Osteocyte (in vitro differentiated cells): ENCODE measurements at regions not wholly inside any gene's neighbourhood (a gene's known extent, or its start where the extent isn't known, plus 50 kb on each side); places are given as distances from the start of the nearest gene placed in this dataset.

Experiments
- DNase-seq: peaks from one replicate; pipeline ENCODE4 v3.0.0; 2021; ENCODE audit warnings: mixed read lengths; ENCODE audit not compliant: unreplicated experiment; ENCODE audit errors: extremely low spot score
- H3K27ac Mint-ChIP-seq: one replicate; pipeline ENCODE4 v1.8.0; 2021; ENCODE audit warnings: mild to moderate bottlenecking, mixed read lengths; ENCODE audit not compliant: unreplicated experiment
- H3K27me3 Mint-ChIP-seq: one replicate; pipeline ENCODE4 v1.8.0; 2021; ENCODE audit warnings: mixed read lengths; ENCODE audit not compliant: unreplicated experiment
- H3K36me3 Mint-ChIP-seq: one replicate; pipeline ENCODE4 v1.8.0; 2021; ENCODE audit warnings: mixed read lengths; ENCODE audit not compliant: unreplicated experiment
- H3K4me1 Mint-ChIP-seq: one replicate; pipeline ENCODE4 v1.8.0; 2021; ENCODE audit warnings: mixed read lengths; ENCODE audit not compliant: unreplicated experiment
- H3K4me3 Mint-ChIP-seq: one replicate; pipeline ENCODE4 v1.8.0; 2021; ENCODE audit warnings: mild to moderate bottlenecking, moderate library complexity, mixed read lengths; ENCODE audit not compliant: unreplicated experiment
- H3K9me3 Mint-ChIP-seq: one replicate; pipeline ENCODE4 v1.8.0; 2021; ENCODE audit warnings: mixed read lengths; ENCODE audit not compliant: unreplicated experiment
- CTCF ChIP-seq: fragments of 200-600 bp; sonication (generic); IDR thresholded peaks from 2 replicates; pipeline ENCODE4 v1.5.0; 2021; ENCODE audit warnings: antibody characterized with exemption, mild to moderate bottlenecking, moderate library complexity

GRCh38 chr2:22991844-22992243, 393.1 kb upstream of the KLHL29 start:
- Mint-ChIP-seq H3K27ac (no peak overlapping the region), H3K9me3 (no peaks in the 10 kb centered on the region), H3K36me3 (no peaks in the 10 kb centered on the region), H3K4me3 (no peak overlapping the region), H3K27me3 (no peaks in the 10 kb centered on the region), H3K4me1 (no peaks in the 10 kb centered on the region)
- TF ChIP-seq CTCF = no peak
- no peak for DNase-seq

- H3K27me3 Mint-ChIP-seq = no peaks in the 10 kb centered on the region
- DNase-seq = no peak
- H3K4me3 Mint-ChIP-seq = no peak overlapping the region
- H3K4me1 Mint-ChIP-seq = no peaks in the 10 kb centered on the region
- H3K27ac Mint-ChIP-seq = no peak overlapping the region
- no peaks in the 10 kb centered on the region for H3K36me3 Mint-ChIP-seq
- H3K9me3 Mint-ChIP-seq = no peaks in the 10 kb centered on the region
- no peak for TF ChIP-seq CTCF
Measured at GRCh38 chr2:22992441-22992840, 392.5 kb upstream of the KLHL29 start.

- no peak for TF ChIP-seq CTCF
- Mint-ChIP-seq H3K36me3 (no peaks in the 10 kb centered on the region), H3K9me3 (no peaks in the 10 kb centered on the region), H3K4me1 (no peaks in the 10 kb centered on the region), H3K4me3 (no peak overlapping the region), H3K27ac (no peak overlapping the region), H3K27me3 (no peaks in the 10 kb centered on the region)
- DNase-seq = no peak
Measured at GRCh38 chr2:22993250-22993649, 391.7 kb upstream of the KLHL29 start.

- Mint-ChIP-seq H3K27ac (no peak overlapping the region), H3K4me1 (no peaks in the 10 kb centered on the region), H3K36me3 (no peaks in the 10 kb centered on the region), H3K27me3 (no peaks in the 10 kb centered on the region), H3K9me3 (peaks cover 6% of the 10 kb centered on the region), H3K4me3 (no peak overlapping the region)
- no peak for DNase-seq
- TF ChIP-seq CTCF = no peak
Measured at GRCh38 chr2:22995576-22995975, 389.4 kb upstream of the KLHL29 start.

- Mint-ChIP-seq H3K4me1 (no peaks in the 10 kb centered on the region), H3K27ac (no peak overlapping the region), H3K4me3 (no peak overlapping the region), H3K36me3 (no peaks in the 10 kb centered on the region), H3K9me3 (peaks cover 6% of the 10 kb centered on the region), H3K27me3 (no peaks in the 10 kb centered on the region)
- TF ChIP-seq CTCF = no peak
- DNase-seq = no peak
Measured at GRCh38 chr2:22996911-22997310, 388.1 kb upstream of the KLHL29 start.
